Natural killer cell treated with Interleukin-12 subunit alpha and Interleukin-12 subunit beta and Interleukin-15 and Interleukin-18, amount 100 ng/mL, for 72 hours (primary cell): ENCODE measurements at regions not wholly inside any gene's neighbourhood (a gene's known extent, or its start where the extent isn't known, plus 50 kb on each side); places are given as distances from the start of the nearest gene placed in this dataset.

ENCODE experiments used
- ATAC-seq, 2 donors: fragments of 150-1000 bp; cut with Tn5 transposase in 1 of 2; sonication (Bioruptor Pico), chemical (Tn5 transposase) in 1 of 2; 2 replicates each; pipeline ENCODE4 v1.10.0; 2021
- DNase-seq: peaks from one replicate; pipeline ENCODE4 v3.0.0; 2022; ENCODE audit warnings: low spot score
- H3K27ac Mint-ChIP-seq, 2 donors: 1 replicate in 1 of 2; 2 replicates in 1 of 2; pipeline ENCODE4 v1.8.0; 2022; ENCODE audit warnings: mixed read lengths in 2 of 2, mild to moderate bottlenecking in 1 of 2, moderate library complexity in 1 of 2
- H3K27me3 Mint-ChIP-seq, 2 donors: 1 replicate in 1 of 2; 2 replicates in 1 of 2; pipeline ENCODE4 v1.8.0; 2022; ENCODE audit warnings: mixed read lengths in 2 of 2
- H3K36me3 Mint-ChIP-seq: one replicate; pipeline ENCODE4 v1.8.0; 2022; ENCODE audit warnings: mixed read lengths
- H3K4me1 Mint-ChIP-seq, 2 donors: 1 replicate in 1 of 2; 2 replicates in 1 of 2; pipeline ENCODE4 v1.8.0; 2022; ENCODE audit warnings: low read depth in 2 of 2, mixed read lengths in 2 of 2, mild to moderate bottlenecking in 1 of 2
- H3K4me3 Mint-ChIP-seq: one replicate; pipeline ENCODE4 v1.8.0; 2022; ENCODE audit warnings: mixed read lengths
- H3K9me3 Mint-ChIP-seq: 2 replicates; pipeline ENCODE4 v1.8.0; 2022; ENCODE audit warnings: mixed read lengths

GRCh38 chr19:31223740-31224534, 125.3 kb downstream of the TSHZ3 start:
- DNase-seq (no peak), ATAC-seq (no peak)
- Mint-ChIP-seq H3K4me1 (peaks cover 17 to 21% of the 10 kb centered on the region in 2 donors), H3K27me3 (peaks cover 2 to 12% of the 10 kb centered on the region in 2 donors), H3K4me3 (no peak overlapping the region), H3K9me3 (peaks cover 11% of the 10 kb centered on the region), H3K27ac (no peak overlapping the region), H3K36me3 (no peaks in the 10 kb centered on the region)

GRCh38 chr19:31220540-31220939, 128.7 kb downstream of the TSHZ3 start:
- peaks cover 8% of the 10 kb centered on the region for H3K9me3 Mint-ChIP-seq
- no peak overlapping the region for H3K4me3 Mint-ChIP-seq
- peaks cover 14 to 22% of the 10 kb centered on the region in 2 donors for H3K4me1 Mint-ChIP-seq
- no peaks in the 10 kb centered on the region for H3K36me3 Mint-ChIP-seq
- H3K27ac Mint-ChIP-seq: peak overlapping the region; percentile 59 to 75
- peaks cover 0 to 2% of the 10 kb centered on the region in 2 donors for H3K27me3 Mint-ChIP-seq
- ATAC-seq (peak; percentile 77 to 83), DNase-seq (no peak)

GRCh38 chr19:31214997-31215396, 134.2 kb downstream of the TSHZ3 start:
- no peaks in the 10 kb centered on the region for H3K9me3 Mint-ChIP-seq
- ATAC-seq (peak in 1 of 2 donors; percentile 46), DNase-seq (no peak)
- H3K4me3 Mint-ChIP-seq: peak overlapping the region; percentile 43
- peak overlapping the region; percentile 96 to 97 for H3K27ac Mint-ChIP-seq
- peaks cover 25 to 26% of the 10 kb centered on the region in 2 donors for H3K4me1 Mint-ChIP-seq
- no peaks in the 10 kb centered on the region for H3K27me3 Mint-ChIP-seq
- H3K36me3 Mint-ChIP-seq: no peaks in the 10 kb centered on the region

- Mint-ChIP-seq H3K9me3 (peaks cover 4% of the 10 kb centered on the region), H3K4me3 (peak overlapping the region; percentile 82)
Measured at GRCh38 chr19:31214086-31214485, 135.2 kb downstream of the TSHZ3 start.

GRCh38 chr19:31211088-31211487, 138.1 kb downstream of the TSHZ3 start:
- DNase-seq (no peak), ATAC-seq (no peak)
- H3K9me3 Mint-ChIP-seq: peaks cover 4% of the 10 kb centered on the region
- H3K4me1 Mint-ChIP-seq: peaks cover 19 to 30% of the 10 kb centered on the region in 2 donors
- H3K4me3 Mint-ChIP-seq: no peak overlapping the region
- H3K36me3 Mint-ChIP-seq: no peaks in the 10 kb centered on the region
- H3K27ac Mint-ChIP-seq: peak overlapping the region; percentile 28 to 53
- H3K27me3 Mint-ChIP-seq: peaks cover 4% of the 10 kb centered on the region in 2 donors

More at GRCh38 chr19:31214086-31214485, 135.2 kb downstream of the TSHZ3 start:
- Mint-ChIP-seq H3K27ac (peak overlapping the region; percentile 96 to 97), H3K27me3 (peaks cover 0 to 2% of the 10 kb centered on the region in 2 donors), H3K36me3 (no peaks in the 10 kb centered on the region), H3K4me1 (peaks cover 24 to 30% of the 10 kb centered on the region in 2 donors)
- ATAC-seq: peak; percentile 99 to 100
- DNase-seq: peak; percentile 95

- no peak for DNase-seq
- no peaks in the 10 kb centered on the region for H3K36me3 Mint-ChIP-seq
- peaks cover 0 to 7% of the 10 kb centered on the region in 2 donors for H3K4me1 Mint-ChIP-seq
- H3K4me3 Mint-ChIP-seq: no peak overlapping the region
- H3K9me3 Mint-ChIP-seq: peaks cover 7% of the 10 kb centered on the region
- peaks cover 29 to 36% of the 10 kb centered on the region in 2 donors for H3K27me3 Mint-ChIP-seq
- no peak overlapping the region for H3K27ac Mint-ChIP-seq
- no peak for ATAC-seq
Measured at GRCh38 chr19:31205887-31206518, 143.2 kb downstream of the TSHZ3 start.

GRCh38 chr19:31204115-31204514, 145.1 kb downstream of the TSHZ3 start:
- Mint-ChIP-seq H3K4me3 (no peak overlapping the region), H3K27ac (no peak overlapping the region), H3K36me3 (no peaks in the 10 kb centered on the region), H3K4me1 (no peaks in the 10 kb centered on the region), H3K27me3 (peaks cover 40 to 49% of the 10 kb centered on the region in 2 donors), H3K9me3 (peaks cover 3% of the 10 kb centered on the region)
- no peak for DNase-seq
- ATAC-seq: no peak

GRCh38 chr19:31185261-31185660, 164.0 kb downstream of the TSHZ3 start:
- ATAC-seq: no peak
- no peak overlapping the region for H3K27ac Mint-ChIP-seq
- DNase-seq: no peak
- peaks cover 8% of the 10 kb centered on the region for H3K36me3 Mint-ChIP-seq
- peaks cover 21 to 24% of the 10 kb centered on the region in 2 donors for H3K27me3 Mint-ChIP-seq
- peaks cover 6% of the 10 kb centered on the region for H3K9me3 Mint-ChIP-seq
- no peaks in the 10 kb centered on the region for H3K4me1 Mint-ChIP-seq
- no peak overlapping the region for H3K4me3 Mint-ChIP-seq

- peaks cover 0 to 4% of the 10 kb centered on the region in 2 donors for H3K4me1 Mint-ChIP-seq
- no peak overlapping the region for H3K4me3 Mint-ChIP-seq
- H3K36me3 Mint-ChIP-seq: no peaks in the 10 kb centered on the region
- H3K27me3 Mint-ChIP-seq: peaks cover 8 to 17% of the 10 kb centered on the region in 2 donors
- H3K27ac Mint-ChIP-seq: no peak overlapping the region
- ATAC-seq: no peak
- DNase-seq: no peak
- peaks cover 10% of the 10 kb centered on the region for H3K9me3 Mint-ChIP-seq
Measured at GRCh38 chr19:31181535-31181934, 167.7 kb downstream of the TSHZ3 start.

GRCh38 chr19:31180907-31181306, 168.3 kb downstream of the TSHZ3 start:
- H3K9me3 Mint-ChIP-seq: peaks cover 10% of the 10 kb centered on the region
- no peak overlapping the region for H3K27ac Mint-ChIP-seq
- no peak overlapping the region for H3K4me3 Mint-ChIP-seq
- DNase-seq (no peak), ATAC-seq (no peak)
- peaks cover 0 to 4% of the 10 kb centered on the region in 2 donors for H3K4me1 Mint-ChIP-seq
- peaks cover 2 to 19% of the 10 kb centered on the region in 2 donors for H3K27me3 Mint-ChIP-seq
- H3K36me3 Mint-ChIP-seq: no peaks in the 10 kb centered on the region

- no peak for DNase-seq
- peaks cover 0 to 4% of the 10 kb centered on the region in 2 donors for H3K4me1 Mint-ChIP-seq
- peaks cover 10% of the 10 kb centered on the region for H3K9me3 Mint-ChIP-seq
- H3K4me3 Mint-ChIP-seq: no peak overlapping the region
- no peak overlapping the region for H3K27ac Mint-ChIP-seq
- peaks cover 0 to 20% of the 10 kb centered on the region in 2 donors for H3K27me3 Mint-ChIP-seq
- H3K36me3 Mint-ChIP-seq: no peaks in the 10 kb centered on the region
- ATAC-seq: no peak
Measured at GRCh38 chr19:31179471-31179852, 169.8 kb downstream of the TSHZ3 start.

- peaks cover 0 to 4% of the 10 kb centered on the region in 2 donors for H3K4me1 Mint-ChIP-seq
- peaks cover 0 to 18% of the 10 kb centered on the region in 2 donors for H3K27me3 Mint-ChIP-seq
- no peak overlapping the region for H3K27ac Mint-ChIP-seq
- peaks cover 10% of the 10 kb centered on the region for H3K9me3 Mint-ChIP-seq
- H3K36me3 Mint-ChIP-seq: no peaks in the 10 kb centered on the region
- DNase-seq (no peak), ATAC-seq (no peak)
- H3K4me3 Mint-ChIP-seq: no peak overlapping the region
Measured at GRCh38 chr19:31178833-31179470, 170.3 kb downstream of the TSHZ3 start.

GRCh38 chr19:31177246-31177645, 172.0 kb downstream of the TSHZ3 start:
- Mint-ChIP-seq H3K9me3 (peaks cover 10% of the 10 kb centered on the region), H3K36me3 (no peaks in the 10 kb centered on the region), H3K4me3 (no peak overlapping the region), H3K27ac (no peak overlapping the region), H3K4me1 (peaks cover 0 to 4% of the 10 kb centered on the region in 2 donors), H3K27me3 (peaks cover 0 to 22% of the 10 kb centered on the region in 2 donors)
- ATAC-seq (no peak), DNase-seq (no peak)
